GM18526 (cell line): ENCODE measurements at regions not wholly inside any gene's neighbourhood (a gene's known extent, or its start where the extent isn't known, plus 50 kb on each side); places are given as distances from the start of the nearest gene placed in this dataset.

Source experiments
- POLR2A ChIP-seq: IDR thresholded peaks from 3 replicates; pipeline ENCODE4 v1.6.1; 2011; ENCODE audit not compliant: insufficient read length; ENCODE audit errors: extremely low read depth

GRCh38 chr3:194928227-194928626 is 242.5 kb downstream of the FAM43A start:
- no peak for TF ChIP-seq POLR2A

GRCh38 chr3:194928831-194929577 is 243.3 kb downstream of the FAM43A start:
- no peak for TF ChIP-seq POLR2A

GRCh38 chr3:194929578-194929960 is 243.9 kb downstream of the FAM43A start:
- no peak for TF ChIP-seq POLR2A

GRCh38 chr3:194930377-194931204 is 244.9 kb downstream of the FAM43A start:
- no peak for TF ChIP-seq POLR2A

- no peak for TF ChIP-seq POLR2A
Measured at GRCh38 chr3:194931347-194931746, 245.7 kb downstream of the FAM43A start.

- no peak for TF ChIP-seq POLR2A
Measured at GRCh38 chr3:194931865-194932264, 246.2 kb downstream of the FAM43A start.

GRCh38 chr3:194933465-194933864 is 247.8 kb downstream of the FAM43A start:
- no peak for TF ChIP-seq POLR2A

- TF ChIP-seq POLR2A, result no peak
Measured at GRCh38 chr3:194935061-194935460, 249.4 kb downstream of the FAM43A start.

- no peak for TF ChIP-seq POLR2A
Measured at GRCh38 chr3:194935632-194936470, 250.2 kb downstream of the FAM43A start.

GRCh38 chr3:194936659-194937058 is 251.0 kb downstream of the FAM43A start:
- TF ChIP-seq POLR2A, result no peak

GRCh38 chr3:194937144-194937543 is 251.5 kb downstream of the FAM43A start:
- TF ChIP-seq POLR2A, result no peak

GRCh38 chr3:194937882-194938321 is 252.2 kb downstream of the FAM43A start:
- TF ChIP-seq POLR2A, result no peak

GRCh38 chr3:194938845-194939531 is 253.3 kb downstream of the FAM43A start:
- TF ChIP-seq POLR2A, result no peak

GRCh38 chr3:194939532-194939909 is 253.8 kb downstream of the FAM43A start:
- no peak for TF ChIP-seq POLR2A
